ENCODE measurements at regions not wholly inside any gene's neighbourhood (a gene's known extent, or its start where the extent isn't known, plus 50 kb on each side); places are given as distances from the start of the nearest gene placed in this dataset.

DNA sequence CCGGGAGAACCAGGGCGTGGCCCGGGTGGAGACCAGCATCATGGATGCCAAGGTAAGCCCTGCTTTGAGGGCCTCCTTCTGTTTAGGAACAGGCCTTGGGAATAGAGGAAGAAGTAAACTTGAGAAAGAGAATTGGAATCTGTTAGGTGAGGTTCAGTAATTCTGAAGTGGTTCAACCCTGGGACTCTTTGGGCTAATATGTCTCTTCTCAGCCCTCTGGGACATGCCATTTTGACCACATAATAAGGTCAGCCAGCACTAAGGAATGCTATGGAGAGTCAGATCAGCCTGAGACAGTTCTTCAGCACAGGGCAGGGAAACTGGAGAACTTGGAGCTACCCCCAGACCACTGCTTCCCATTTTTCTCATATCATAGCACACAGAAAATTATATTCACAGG lies 63.3 kb upstream of the PRPS1 start:
- Histone ChIP-seq H3K4me1 (peaks cover 8% of the 10 kb centered on the region), H3K27me3 (ENCODE audit: low read depth) (no peaks in the 10 kb centered on the region), H3K9me3 (no peaks in the 10 kb centered on the region), H3K4me3 (no peak overlapping the region), H3K36me3 (replicated peaks) (no peaks in the 10 kb centered on the region)
- DNase-seq (ENCODE audit: low spot score in 2 of 2): no peak
- in situ Hi-C loops (cut with MboI; ENCODE audit: low sequenced_read_pairs): no loop called here

DNA sequence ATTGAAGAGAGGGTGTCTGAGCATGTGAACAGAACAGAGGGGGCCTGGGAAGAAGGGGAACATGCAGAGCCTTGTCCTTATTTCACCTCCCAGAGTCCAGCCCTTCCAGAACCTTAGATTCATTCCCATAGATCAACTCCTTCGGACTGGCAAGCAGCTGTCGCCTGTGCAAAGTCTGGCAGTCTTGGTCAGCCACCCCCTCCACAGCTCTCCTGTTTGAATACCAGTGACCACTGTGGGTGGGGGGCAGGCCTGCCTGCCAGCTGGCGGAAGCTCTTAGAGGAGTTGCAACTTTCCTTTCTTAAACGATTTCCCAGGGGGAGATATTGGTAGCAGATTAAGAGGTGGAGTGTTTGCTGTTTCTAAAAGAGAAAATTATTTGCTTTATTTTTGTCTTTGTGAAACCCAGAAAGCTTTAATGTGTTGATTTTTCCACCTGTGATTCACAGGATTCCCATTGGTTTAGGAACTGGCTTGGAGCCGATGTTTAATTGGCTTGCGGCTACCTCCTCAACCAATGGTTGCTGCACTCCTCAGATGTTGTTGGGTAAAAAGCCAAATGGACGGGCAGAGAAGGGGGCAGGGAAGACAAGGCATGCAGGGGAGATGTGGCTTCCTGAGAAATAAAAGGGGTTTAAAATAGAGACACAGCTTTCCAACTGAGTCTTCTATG lies 62.2 kb upstream of the PRPS1 start:
- peak; percentile 15 to 62 for DNase-seq (ENCODE audit: low spot score in 2 of 2)
- no peaks in the 10 kb centered on the region for H3K9me3 ChIP-seq
- H3K4me3 ChIP-seq: no peak overlapping the region
- no peaks in the 10 kb centered on the region for H3K36me3 ChIP-seq (replicated peaks)
- peaks cover 8% of the 10 kb centered on the region for H3K4me1 ChIP-seq
- H3K27me3 ChIP-seq (ENCODE audit: low read depth): no peaks in the 10 kb centered on the region
- in situ Hi-C loops (cut with MboI; ENCODE audit: low sequenced_read_pairs): no loop called here

DNA sequence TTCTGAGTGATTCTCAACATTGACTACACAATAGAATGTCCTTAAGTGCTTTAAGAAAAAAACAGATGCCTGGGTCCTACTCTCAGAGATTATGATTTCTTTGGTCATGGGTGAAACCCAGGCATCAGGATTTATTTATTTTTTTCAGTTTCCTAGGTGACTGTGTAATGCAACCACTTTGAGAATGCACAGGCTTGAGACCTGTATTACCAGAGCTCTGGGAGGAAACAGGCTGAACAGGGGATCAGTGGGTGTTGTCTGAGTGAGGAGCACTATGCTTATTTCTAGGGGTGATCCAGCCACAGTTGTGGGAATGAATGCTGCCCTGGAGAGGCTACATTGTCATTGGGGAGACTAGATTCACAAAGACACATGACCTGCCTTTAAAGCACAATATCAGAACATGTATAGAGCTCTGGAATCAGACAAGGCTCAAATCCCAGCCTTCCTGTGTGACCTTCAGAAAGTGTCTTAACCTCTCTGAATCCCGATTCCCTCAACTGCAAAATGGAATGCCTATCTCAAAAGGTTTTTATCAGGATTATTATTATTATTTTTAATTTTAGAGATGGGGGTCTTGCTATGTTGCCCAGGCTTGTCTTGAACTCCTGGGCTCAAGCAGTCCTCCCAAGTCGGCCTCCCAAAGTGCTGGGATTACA lies 61.6 kb upstream of the PRPS1 start:
- Histone ChIP-seq H3K36me3 (replicated peaks) (no peaks in the 10 kb centered on the region), H3K9me3 (no peaks in the 10 kb centered on the region), H3K27me3 (ENCODE audit: low read depth) (no peaks in the 10 kb centered on the region), H3K4me3 (no peak overlapping the region), H3K4me1 (peaks cover 2% of the 10 kb centered on the region)
- in situ Hi-C loops (cut with MboI; ENCODE audit: low sequenced_read_pairs): no loop called here
- no peak for DNase-seq (ENCODE audit: low spot score in 2 of 2)

DNA sequence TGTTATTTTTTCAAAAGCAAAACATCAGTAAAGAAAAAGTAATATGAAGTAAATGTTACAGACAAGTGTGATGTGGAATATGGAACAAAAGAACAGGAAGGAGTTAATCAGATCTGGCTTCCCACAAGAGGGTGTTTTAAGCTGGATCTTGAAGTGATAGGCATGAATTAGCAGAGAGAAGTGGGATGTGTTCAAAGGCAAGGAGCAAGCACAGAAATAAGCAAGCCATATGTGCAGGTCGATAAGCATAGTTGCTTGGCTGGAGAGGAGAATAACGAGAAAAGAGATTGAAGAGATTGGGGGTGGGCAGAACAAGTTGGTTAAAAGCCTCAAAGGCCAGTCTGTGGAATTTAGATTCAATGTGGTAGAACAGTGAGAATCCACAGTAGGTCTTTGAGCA lies 60.9 kb upstream of the PRPS1 start:
- Histone ChIP-seq H3K36me3 (replicated peaks) (no peaks in the 10 kb centered on the region), H3K9me3 (no peaks in the 10 kb centered on the region), H3K4me1 (no peaks in the 10 kb centered on the region), H3K4me3 (no peak overlapping the region), H3K27me3 (ENCODE audit: low read depth) (no peaks in the 10 kb centered on the region)
- in situ Hi-C loops (cut with MboI; ENCODE audit: low sequenced_read_pairs): no loop called here
- DNase-seq (ENCODE audit: low spot score in 2 of 2): no peak

DNA sequence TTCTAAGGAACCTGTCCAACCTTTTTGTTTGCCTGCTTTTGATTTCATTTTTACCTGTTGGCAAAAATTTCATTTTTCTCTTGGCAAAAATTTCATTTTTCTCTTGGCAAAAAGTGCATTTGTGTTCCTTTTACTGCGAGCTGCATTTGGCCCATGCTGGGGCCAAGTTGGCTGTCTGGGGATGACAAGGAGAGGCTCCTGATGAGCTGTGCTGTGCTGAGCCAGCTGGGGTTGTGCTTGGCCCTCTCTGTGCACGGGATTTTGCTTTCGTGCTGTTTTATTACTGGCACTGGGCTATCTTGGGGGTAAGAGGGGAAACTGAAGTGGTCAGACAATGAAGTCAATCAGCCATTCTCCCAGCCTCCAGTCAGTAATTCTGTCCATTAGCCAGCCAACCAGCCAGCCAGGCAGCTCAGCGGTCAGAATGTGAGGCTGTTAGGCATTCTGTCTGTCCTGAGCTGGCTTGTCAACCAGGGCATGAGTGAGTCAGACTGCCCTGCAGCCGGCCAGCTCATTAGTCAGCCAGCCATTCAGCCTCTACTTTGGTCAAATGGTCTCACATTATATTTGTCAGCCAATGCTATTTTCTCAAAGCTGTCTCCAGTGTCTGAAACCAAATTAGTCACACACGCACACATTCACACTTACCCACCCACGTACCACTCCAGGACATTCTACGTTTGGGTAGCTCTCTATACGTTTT lies 56.9 kb upstream of the PRPS1 start:
- H3K9me3 ChIP-seq: no peaks in the 10 kb centered on the region
- no peaks in the 10 kb centered on the region for H3K27me3 ChIP-seq (ENCODE audit: low read depth)
- no peaks in the 10 kb centered on the region for H3K36me3 ChIP-seq (replicated peaks)
- H3K4me1 ChIP-seq: no peaks in the 10 kb centered on the region
- in situ Hi-C loops (cut with MboI; ENCODE audit: low sequenced_read_pairs): no loop called here
- no peak overlapping the region for H3K4me3 ChIP-seq
- no peak for DNase-seq (ENCODE audit: low spot score in 2 of 2)

DNA sequence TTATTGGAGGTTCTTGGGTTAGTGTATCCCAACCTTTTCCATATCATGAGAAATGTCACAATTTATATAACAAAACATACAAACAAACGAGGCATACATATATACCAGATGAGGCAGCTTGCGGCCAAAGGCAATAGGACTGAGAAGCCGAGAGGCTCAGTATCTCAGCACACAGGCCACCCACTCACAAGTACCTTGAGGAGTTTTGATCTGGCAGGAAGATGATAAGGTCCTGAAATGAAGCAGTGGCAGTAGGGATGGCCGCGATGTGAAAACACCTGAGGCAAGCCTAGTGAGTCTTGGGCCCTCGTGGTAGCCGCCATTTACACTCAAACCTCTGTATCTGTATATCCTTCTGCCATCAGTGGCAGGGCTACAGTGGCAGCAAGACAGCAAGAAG lies 55.3 kb upstream of the PRPS1 start:
- no peak for DNase-seq (ENCODE audit: low spot score in 2 of 2)
- Histone ChIP-seq H3K36me3 (replicated peaks) (no peaks in the 10 kb centered on the region), H3K27me3 (ENCODE audit: low read depth) (no peaks in the 10 kb centered on the region), H3K4me1 (no peaks in the 10 kb centered on the region), H3K9me3 (no peaks in the 10 kb centered on the region), H3K4me3 (no peak overlapping the region)
- in situ Hi-C loops (cut with MboI; ENCODE audit: low sequenced_read_pairs): no loop called here

DNA sequence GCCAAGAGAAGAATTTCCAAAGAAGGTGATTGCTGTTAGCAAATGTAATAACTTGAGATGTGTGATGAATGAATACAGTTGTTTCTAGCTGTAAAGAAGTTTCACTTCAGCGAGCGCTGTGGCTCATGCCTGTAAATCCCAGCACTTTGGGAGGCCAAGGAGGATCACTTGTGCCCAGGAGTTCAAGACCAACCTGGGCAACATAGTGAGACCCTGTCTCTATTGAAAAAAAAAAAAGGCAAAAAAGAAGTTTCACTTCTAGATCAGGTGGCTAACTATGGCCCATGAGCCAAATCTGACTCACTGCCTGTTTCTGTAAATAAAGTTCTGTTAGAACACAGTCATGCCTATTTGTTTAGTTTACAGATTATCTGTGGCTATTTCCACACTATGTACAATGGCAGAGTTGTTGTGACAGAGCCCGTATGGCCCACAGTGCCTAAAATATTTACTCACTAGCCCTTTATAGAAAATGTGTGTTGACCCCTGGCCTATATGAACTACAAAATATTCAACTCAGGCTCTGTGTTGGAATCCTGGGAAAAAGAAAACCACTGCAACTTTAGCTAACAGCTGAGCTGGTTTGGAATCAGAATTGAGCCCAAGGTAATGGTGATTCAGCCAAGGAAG lies 54.1 kb upstream of the PRPS1 start:
- no peaks in the 10 kb centered on the region for H3K9me3 ChIP-seq
- no peaks in the 10 kb centered on the region for H3K4me1 ChIP-seq
- no peak overlapping the region for H3K4me3 ChIP-seq
- no peaks in the 10 kb centered on the region for H3K27me3 ChIP-seq (ENCODE audit: low read depth)
- no peak for DNase-seq (ENCODE audit: low spot score in 2 of 2)
- in situ Hi-C loops (cut with MboI; ENCODE audit: low sequenced_read_pairs): no loop called here
- no peaks in the 10 kb centered on the region for H3K36me3 ChIP-seq (replicated peaks)

DNA sequence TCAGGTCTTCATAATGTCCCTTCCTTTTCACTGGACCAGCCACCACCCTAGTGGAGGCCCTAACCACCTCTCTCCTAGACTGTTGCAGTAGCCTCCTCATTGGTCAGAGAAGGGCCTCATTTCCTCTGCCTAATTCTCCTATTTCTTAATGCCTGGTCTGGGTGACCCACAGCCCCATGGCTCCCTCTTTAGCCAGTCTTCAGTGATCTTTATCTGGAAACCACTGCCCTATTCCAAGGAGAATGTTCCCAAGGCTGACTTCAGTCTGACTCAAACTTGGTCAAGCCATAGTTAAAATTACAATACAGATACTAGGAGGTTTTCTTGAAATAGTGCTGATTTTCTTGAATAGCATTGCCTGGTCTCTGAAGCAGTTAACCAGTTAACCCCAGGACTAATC lies 53.6 kb upstream of the PRPS1 start:
- no peaks in the 10 kb centered on the region for H3K4me1 ChIP-seq
- no peaks in the 10 kb centered on the region for H3K36me3 ChIP-seq (replicated peaks)
- DNase-seq (ENCODE audit: low spot score in 2 of 2): no peak
- in situ Hi-C loops (cut with MboI; ENCODE audit: low sequenced_read_pairs): no loop called here
- H3K27me3 ChIP-seq (ENCODE audit: low read depth): no peaks in the 10 kb centered on the region
- no peak overlapping the region for H3K4me3 ChIP-seq
- H3K9me3 ChIP-seq: no peaks in the 10 kb centered on the region

DNA sequence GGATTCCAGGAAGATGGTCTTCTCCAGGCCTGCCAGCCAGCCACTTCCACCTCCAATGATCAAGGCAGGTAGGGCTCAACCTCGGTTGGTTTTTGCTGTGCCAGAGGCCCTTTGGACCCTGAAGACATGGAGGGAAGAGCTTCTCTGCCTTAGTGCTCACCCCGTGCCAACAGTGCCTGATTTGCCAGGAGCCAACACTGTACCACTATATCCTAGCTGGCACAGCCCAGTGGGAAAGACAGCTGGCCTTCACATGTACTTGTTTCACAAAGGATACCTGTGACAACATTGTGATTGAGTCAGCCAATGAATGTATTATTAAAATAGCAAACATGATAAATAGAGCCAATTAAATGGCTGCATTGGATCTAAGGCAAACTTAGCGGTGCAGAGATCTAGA lies 51.9 kb upstream of the PRPS1 start:
- Histone ChIP-seq H3K27me3 (ENCODE audit: low read depth) (no peaks in the 10 kb centered on the region), H3K4me1 (no peaks in the 10 kb centered on the region), H3K36me3 (replicated peaks) (no peaks in the 10 kb centered on the region), H3K4me3 (no peak overlapping the region), H3K9me3 (no peaks in the 10 kb centered on the region)
- in situ Hi-C loops (cut with MboI; ENCODE audit: low sequenced_read_pairs): no loop called here
- DNase-seq (ENCODE audit: low spot score in 2 of 2): no peak

DNA sequence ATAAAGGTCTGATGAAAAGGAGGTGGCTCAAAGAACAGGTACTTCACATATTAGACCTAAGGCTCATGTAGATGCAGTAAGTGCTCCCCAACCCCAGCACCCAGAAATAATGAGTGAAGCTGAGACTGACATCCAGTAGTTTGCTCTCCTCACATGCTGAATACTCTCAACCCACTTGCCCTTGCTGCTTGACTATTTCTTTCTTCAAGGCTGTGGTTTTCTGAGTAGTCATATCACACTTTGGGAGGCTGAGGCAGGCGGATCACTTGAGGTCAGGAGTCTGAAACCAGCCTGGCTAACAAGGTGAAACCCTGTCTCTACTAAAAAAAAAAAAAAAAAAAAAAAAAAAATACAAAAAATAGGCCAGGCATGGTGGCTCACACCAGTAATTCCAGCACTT lies 51.5 kb upstream of the PRPS1 start:
- Histone ChIP-seq H3K36me3 (replicated peaks) (no peaks in the 10 kb centered on the region), H3K4me1 (no peaks in the 10 kb centered on the region), H3K9me3 (no peaks in the 10 kb centered on the region), H3K27me3 (ENCODE audit: low read depth) (no peaks in the 10 kb centered on the region), H3K4me3 (no peak overlapping the region)
- no peak for DNase-seq (ENCODE audit: low spot score in 2 of 2)
- in situ Hi-C loops (cut with MboI; ENCODE audit: low sequenced_read_pairs): no loop called here

DNA sequence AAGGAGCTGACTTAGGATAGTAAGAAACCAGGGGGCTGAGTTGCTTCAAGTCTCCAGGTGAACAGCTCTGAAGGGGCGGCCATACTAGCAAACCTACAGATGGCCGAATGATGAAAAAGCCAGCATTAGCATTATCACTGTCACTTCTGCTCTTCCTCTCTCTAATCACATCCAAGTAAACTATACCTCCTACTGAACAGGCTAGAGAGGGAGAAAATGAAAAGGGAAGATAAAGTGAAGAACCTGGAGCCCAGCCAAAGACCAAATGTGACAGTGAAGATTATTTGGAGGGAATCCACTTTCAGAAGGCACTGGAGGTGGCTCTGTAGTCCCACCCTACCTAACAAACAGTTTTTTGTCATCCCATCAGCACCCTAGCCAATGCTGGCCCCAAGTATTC lies 50.4 kb upstream of the PRPS1 start:
- no peak overlapping the region for H3K4me3 ChIP-seq
- H3K9me3 ChIP-seq: no peaks in the 10 kb centered on the region
- no peaks in the 10 kb centered on the region for H3K36me3 ChIP-seq (replicated peaks)
- no peaks in the 10 kb centered on the region for H3K4me1 ChIP-seq
- DNase-seq (ENCODE audit: low spot score in 2 of 2): no peak
- H3K27me3 ChIP-seq (ENCODE audit: low read depth): no peaks in the 10 kb centered on the region
- in situ Hi-C loops (cut with MboI; ENCODE audit: low sequenced_read_pairs): no loop called here
